GM12892 (cell line): ENCODE measurements at regions not wholly inside any gene's neighbourhood (a gene's known extent, or its start where the extent isn't known, plus 50 kb on each side); places are given as distances from the start of the nearest gene placed in this dataset.

Source experiments
- POLR2A ChIP-seq: IDR thresholded peaks from 2 replicates; pipeline ENCODE4 v1.6.1; 2011; ENCODE audit warnings: low read depth, low read length, control low read depth
- POLR2AphosphoS5 ChIP-seq: IDR thresholded peaks from 2 replicates; pipeline ENCODE4 v1.6.1; 2011; ENCODE audit warnings: low read depth, low read length, control low read depth

GRCh38 chr11:97428247-97428790 lies 1038.5 kb downstream of the JRKL start:
- no peak for TF ChIP-seq POLR2AphosphoS5
- no peak for TF ChIP-seq POLR2A
